CD4-positive, alpha-beta T cell treated with Interferon alpha-2 for 1 hour (primary cell): ENCODE measurements at regions not wholly inside any gene's neighbourhood (a gene's known extent, or its start where the extent isn't known, plus 50 kb on each side); places are given as distances from the start of the nearest gene placed in this dataset.

Experiments used
- DNase-seq, 2 donors: peaks; one replicate each; pipeline ENCODE4 v3.0.0-alpha.2; 2020 to 2022

GRCh38 chr5:67978171-67978570, 237.4 kb upstream of the PIK3R1 start:
- no peak for DNase-seq

- DNase-seq, result no peak
Observed at GRCh38 chr5:67976891-67977601, 238.5 kb upstream of the PIK3R1 start.

GRCh38 chr5:67976181-67976580, 239.4 kb upstream of the PIK3R1 start:
- DNase-seq, result no peak

GRCh38 chr5:67974471-67974870, 241.1 kb upstream of the PIK3R1 start:
- no peak for DNase-seq

GRCh38 chr5:67974054-67974453, 241.5 kb upstream of the PIK3R1 start:
- DNase-seq, result no peak

- DNase-seq, result no peak
Observed at GRCh38 chr5:67971971-67972821, 243.4 kb upstream of the PIK3R1 start.

GRCh38 chr5:67971223-67971830, 244.2 kb upstream of the PIK3R1 start:
- DNase-seq, result no peak

GRCh38 chr5:67969631-67970030, 245.9 kb upstream of the PIK3R1 start:
- DNase-seq, result no peak

GRCh38 chr5:67969176-67969575, 246.4 kb upstream of the PIK3R1 start:
- no peak for DNase-seq

GRCh38 chr5:67966712-67967111, 248.8 kb upstream of the PIK3R1 start:
- DNase-seq, result no peak

GRCh38 chr5:67964619-67965018, 250.9 kb upstream of the PIK3R1 start:
- DNase-seq, result no peak

- no peak for DNase-seq
Observed at GRCh38 chr5:67963789-67964519, 251.6 kb upstream of the PIK3R1 start.

GRCh38 chr5:67960939-67961338, 254.6 kb upstream of the PIK3R1 start:
- DNase-seq, result no peak

- DNase-seq, result no peak
Observed at GRCh38 chr5:67957374-67957773, 258.2 kb upstream of the PIK3R1 start.

- no peak for DNase-seq
Observed at GRCh38 chr5:67954351-67954750, 261.2 kb upstream of the PIK3R1 start.

- DNase-seq, result no peak
Observed at GRCh38 chr5:67942421-67942820, 273.1 kb upstream of the PIK3R1 start.

- no peak for DNase-seq
Observed at GRCh38 chr5:67941614-67942401, 273.7 kb upstream of the PIK3R1 start.

GRCh38 chr5:67935908-67936566, 279.5 kb upstream of the PIK3R1 start:
- DNase-seq, result no peak

GRCh38 chr5:67934976-67935375, 280.6 kb upstream of the PIK3R1 start:
- DNase-seq, result no peak

- no peak for DNase-seq
Observed at GRCh38 chr5:67925511-67925910, 290.0 kb upstream of the PIK3R1 start.

- no peak for DNase-seq
Observed at GRCh38 chr5:67921004-67921601, 294.5 kb upstream of the PIK3R1 start.
